ENCODE measurements at regions not wholly inside any gene's neighbourhood (a gene's known extent, or its start where the extent isn't known, plus 50 kb on each side); places are given as distances from the start of the nearest gene placed in this dataset.
A peak's percentile ranks its signal among the peaks of the same experiment; 100 is the strongest.

DNA sequence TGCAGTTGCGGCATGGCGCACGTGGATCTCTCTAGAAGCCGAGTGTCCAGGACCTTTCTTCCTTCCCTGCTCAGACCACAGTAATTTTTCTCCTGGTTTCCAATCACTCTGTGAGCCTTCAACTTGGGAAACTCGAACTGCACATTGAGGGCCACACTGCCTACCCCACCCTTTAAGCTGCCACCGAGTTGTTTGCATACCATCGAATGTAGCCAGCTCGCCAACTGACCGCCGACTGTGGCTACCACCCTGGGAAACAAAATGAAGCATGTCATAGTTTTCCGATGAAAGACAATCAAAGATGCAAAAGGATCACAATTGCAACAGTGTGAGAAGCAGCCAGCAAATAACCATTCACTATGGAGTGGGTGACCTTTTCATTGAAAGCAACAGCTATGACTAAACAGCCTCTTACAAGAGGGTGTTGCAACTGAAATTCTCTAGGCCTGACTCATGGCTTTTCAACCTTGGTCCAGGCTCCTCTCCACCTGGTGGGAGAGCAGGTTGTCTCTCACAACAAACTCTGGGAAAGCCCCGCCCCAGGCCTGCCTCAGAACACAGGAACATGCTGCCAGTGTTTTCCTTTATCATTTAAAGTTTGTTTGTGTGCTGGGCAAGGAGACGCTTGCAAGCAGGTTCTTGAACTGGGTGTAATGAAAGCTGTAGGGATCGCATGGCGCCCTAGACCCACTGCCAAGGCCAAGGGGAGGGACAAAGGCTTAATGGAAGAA lies 141.7 kb upstream of the SERP2 start:
- peak overlapping the region in 1 of 2 donors; percentile 5 for H3K9ac ChIP-seq (ENCODE audit: low read depth in 1 of 2, low read length in 2 of 2)
- no peaks in the 10 kb centered on the region for H3K36me3 ChIP-seq (ENCODE audit: control insufficient read depth in 2 of 2, insufficient read depth in 2 of 2, low read length in 2 of 2)
- H3K27me3 ChIP-seq (ENCODE audit: control insufficient read depth in 2 of 2, insufficient read depth in 2 of 2, low read length in 2 of 2), result no peaks in the 10 kb centered on the region
- no peaks in the 10 kb centered on the region for H3K9me3 ChIP-seq (ENCODE audit: control insufficient read depth in 2 of 2, low read length in 2 of 2)
- peaks cover 7 to 11% of the 10 kb centered on the region in 2 donors for H3K4me1 ChIP-seq (ENCODE audit: control insufficient read depth in 2 of 2, insufficient read depth in 2 of 2, low read length in 2 of 2)
- peak overlapping the region; percentile 46 to 58 for H3K27ac ChIP-seq (ENCODE audit: low read depth in 2 of 2, low read length in 2 of 2)
- H3K4me3 ChIP-seq (ENCODE audit: low read length in 2 of 2), result no peak overlapping the region

- Histone ChIP-seq H3K9me3 (ENCODE audit: control insufficient read depth in 2 of 2, low read length in 2 of 2) (no peaks in the 10 kb centered on the region), H3K4me3 (ENCODE audit: low read length in 2 of 2) (no peak overlapping the region), H3K27me3 (ENCODE audit: control insufficient read depth in 2 of 2, insufficient read depth in 2 of 2, low read length in 2 of 2) (no peaks in the 10 kb centered on the region), H3K4me1 (ENCODE audit: control insufficient read depth in 2 of 2, insufficient read depth in 2 of 2, low read length in 2 of 2) (peaks cover 7 to 11% of the 10 kb centered on the region in 2 donors), H3K9ac (ENCODE audit: low read depth in 1 of 2, low read length in 2 of 2) (peak overlapping the region in 1 of 2 donors; percentile 5), H3K27ac (ENCODE audit: low read depth in 2 of 2, low read length in 2 of 2) (peak overlapping the region; percentile 46 to 58), H3K36me3 (ENCODE audit: control insufficient read depth in 2 of 2, insufficient read depth in 2 of 2, low read length in 2 of 2) (no peaks in the 10 kb centered on the region)
Measured at GRCh38 chr13:44232774-44233173, 140.8 kb upstream of the SERP2 start.

DNA sequence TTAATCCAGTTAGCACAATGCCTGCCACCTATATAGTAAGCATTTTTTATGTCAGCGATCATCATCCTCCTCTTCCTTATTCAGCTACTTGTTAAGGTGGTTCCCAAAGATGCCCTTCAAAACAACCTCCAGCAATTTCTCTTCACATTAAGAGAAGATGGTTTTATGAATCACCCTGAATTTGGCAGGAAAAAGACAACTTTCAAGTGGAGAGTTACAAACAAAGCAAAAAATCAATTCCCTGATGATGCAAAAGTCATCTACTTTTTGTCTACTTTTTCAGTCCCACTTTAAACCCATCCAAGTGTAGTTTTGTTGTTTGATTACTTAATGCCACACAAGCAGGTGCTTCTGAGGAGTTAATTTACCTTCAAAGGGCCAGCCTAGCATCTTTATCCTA lies 139.1 kb upstream of the SERP2 start:
- Histone ChIP-seq H3K27me3 (ENCODE audit: control insufficient read depth in 2 of 2, insufficient read depth in 2 of 2, low read length in 2 of 2) (no peaks in the 10 kb centered on the region), H3K36me3 (ENCODE audit: control insufficient read depth in 2 of 2, insufficient read depth in 2 of 2, low read length in 2 of 2) (no peaks in the 10 kb centered on the region), H3K4me1 (ENCODE audit: control insufficient read depth in 2 of 2, insufficient read depth in 2 of 2, low read length in 2 of 2) (peaks cover 7 to 15% of the 10 kb centered on the region in 2 donors), H3K9me3 (ENCODE audit: control insufficient read depth in 2 of 2, low read length in 2 of 2) (no peaks in the 10 kb centered on the region), H3K4me3 (ENCODE audit: low read length in 2 of 2) (no peak overlapping the region), H3K27ac (ENCODE audit: low read depth in 2 of 2, low read length in 2 of 2) (peak overlapping the region in 1 of 2 donors; percentile 4), H3K9ac (ENCODE audit: low read depth in 1 of 2, low read length in 2 of 2) (no peak overlapping the region)

DNA sequence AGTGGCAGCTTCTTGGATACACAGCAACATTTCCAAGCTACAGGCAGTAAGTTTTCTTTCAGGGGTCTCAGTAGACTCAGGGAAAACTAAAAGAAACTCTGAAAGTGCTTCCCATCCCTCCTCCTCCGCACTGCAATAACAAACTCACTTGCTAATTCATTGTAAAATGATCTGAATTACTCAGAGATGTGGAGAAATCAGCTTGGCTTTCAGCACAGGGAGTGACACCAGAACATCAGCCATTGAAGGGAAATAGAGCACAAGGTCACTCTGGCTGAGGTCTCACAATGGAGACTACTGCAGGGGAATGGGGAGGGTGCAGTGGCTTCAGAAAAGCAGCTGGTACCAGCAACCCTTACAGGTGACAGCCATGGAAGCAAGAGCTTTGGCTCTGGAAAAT lies 137.3 kb upstream of the SERP2 start:
- H3K27me3 ChIP-seq (ENCODE audit: control insufficient read depth in 2 of 2, insufficient read depth in 2 of 2, low read length in 2 of 2), result no peaks in the 10 kb centered on the region
- H3K4me1 ChIP-seq (ENCODE audit: control insufficient read depth in 2 of 2, insufficient read depth in 2 of 2, low read length in 2 of 2), result peaks cover 7 to 15% of the 10 kb centered on the region in 2 donors
- H3K9ac ChIP-seq (ENCODE audit: low read depth in 1 of 2, low read length in 2 of 2), result no peak overlapping the region
- H3K36me3 ChIP-seq (ENCODE audit: control insufficient read depth in 2 of 2, insufficient read depth in 2 of 2, low read length in 2 of 2), result no peaks in the 10 kb centered on the region
- no peaks in the 10 kb centered on the region for H3K9me3 ChIP-seq (ENCODE audit: control insufficient read depth in 2 of 2, low read length in 2 of 2)
- no peak overlapping the region for H3K4me3 ChIP-seq (ENCODE audit: low read length in 2 of 2)
- H3K27ac ChIP-seq (ENCODE audit: low read depth in 2 of 2, low read length in 2 of 2), result peak overlapping the region; percentile 61 to 73

- no peaks in the 10 kb centered on the region for H3K27me3 ChIP-seq (ENCODE audit: control insufficient read depth in 2 of 2, insufficient read depth in 2 of 2, low read length in 2 of 2)
- no peaks in the 10 kb centered on the region for H3K36me3 ChIP-seq (ENCODE audit: control insufficient read depth in 2 of 2, insufficient read depth in 2 of 2, low read length in 2 of 2)
- H3K4me1 ChIP-seq (ENCODE audit: control insufficient read depth in 2 of 2, insufficient read depth in 2 of 2, low read length in 2 of 2), result peaks cover 7 to 13% of the 10 kb centered on the region in 2 donors
- no peak overlapping the region for H3K4me3 ChIP-seq (ENCODE audit: low read length in 2 of 2)
- H3K9me3 ChIP-seq (ENCODE audit: control insufficient read depth in 2 of 2, low read length in 2 of 2), result no peaks in the 10 kb centered on the region
- H3K27ac ChIP-seq (ENCODE audit: low read depth in 2 of 2, low read length in 2 of 2), result peak overlapping the region; percentile 61 to 73
- H3K9ac ChIP-seq (ENCODE audit: low read depth in 1 of 2, low read length in 2 of 2), result no peak overlapping the region
Measured at GRCh38 chr13:44236801-44237207, 136.8 kb upstream of the SERP2 start.

GRCh38 chr13:44237276-44237767 lies 136.3 kb upstream of the SERP2 start:
- peaks cover 2 to 8% of the 10 kb centered on the region in 2 donors for H3K4me1 ChIP-seq (ENCODE audit: control insufficient read depth in 2 of 2, insufficient read depth in 2 of 2, low read length in 2 of 2)
- H3K9ac ChIP-seq (ENCODE audit: low read depth in 1 of 2, low read length in 2 of 2), result no peak overlapping the region

GRCh38 chr13:44237881-44238421 lies 135.7 kb upstream of the SERP2 start:
- H3K36me3 ChIP-seq (ENCODE audit: control insufficient read depth in 2 of 2, insufficient read depth in 2 of 2, low read length in 2 of 2), result no peaks in the 10 kb centered on the region
- H3K4me1 ChIP-seq (ENCODE audit: control insufficient read depth in 2 of 2, insufficient read depth in 2 of 2, low read length in 2 of 2), result peaks cover 0 to 5% of the 10 kb centered on the region in 2 donors
- H3K27ac ChIP-seq (ENCODE audit: low read depth in 2 of 2, low read length in 2 of 2), result peak overlapping the region; percentile 61 to 67
- H3K27me3 ChIP-seq (ENCODE audit: control insufficient read depth in 2 of 2, insufficient read depth in 2 of 2, low read length in 2 of 2), result no peaks in the 10 kb centered on the region
- peak overlapping the region in 1 of 2 donors; percentile 26 for H3K9ac ChIP-seq (ENCODE audit: low read depth in 1 of 2, low read length in 2 of 2)
- H3K9me3 ChIP-seq (ENCODE audit: control insufficient read depth in 2 of 2, low read length in 2 of 2), result no peaks in the 10 kb centered on the region
- no peak overlapping the region for H3K4me3 ChIP-seq (ENCODE audit: low read length in 2 of 2)

More at GRCh38 chr13:44237276-44237767, 136.3 kb upstream of the SERP2 start:
- Histone ChIP-seq H3K36me3 (ENCODE audit: control insufficient read depth in 2 of 2, insufficient read depth in 2 of 2, low read length in 2 of 2) (no peaks in the 10 kb centered on the region), H3K9me3 (ENCODE audit: control insufficient read depth in 2 of 2, low read length in 2 of 2) (no peaks in the 10 kb centered on the region), H3K4me3 (ENCODE audit: low read length in 2 of 2) (no peak overlapping the region), H3K27me3 (ENCODE audit: control insufficient read depth in 2 of 2, insufficient read depth in 2 of 2, low read length in 2 of 2) (no peaks in the 10 kb centered on the region), H3K27ac (ENCODE audit: low read depth in 2 of 2, low read length in 2 of 2) (peak overlapping the region; percentile 67 to 73)

DNA sequence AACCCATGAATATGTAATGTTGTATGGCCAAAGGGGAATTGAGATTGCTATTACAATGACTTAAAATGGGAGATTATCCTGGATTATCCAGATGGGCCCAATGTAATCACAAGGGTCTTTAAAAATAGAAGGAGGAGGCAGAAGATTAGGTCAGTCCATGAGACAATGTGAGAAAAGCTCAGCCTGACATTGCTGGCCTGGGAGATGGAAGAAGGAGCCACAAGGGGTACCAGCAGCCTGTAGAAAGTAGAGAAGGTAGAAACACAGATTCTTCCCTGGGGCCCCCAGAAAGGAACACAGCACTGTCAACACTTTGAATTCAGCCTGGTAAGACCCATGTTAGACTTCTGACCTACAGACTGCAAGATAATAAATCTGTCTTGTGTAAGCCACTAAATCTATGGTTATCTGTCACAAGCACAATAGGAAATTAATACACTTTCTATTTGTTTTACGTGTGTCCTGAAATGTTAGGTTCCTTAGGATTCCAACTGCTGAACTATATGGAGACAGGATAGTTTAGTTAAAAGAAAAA lies 132.9 kb upstream of the SERP2 start:
- Histone ChIP-seq H3K36me3 (ENCODE audit: control insufficient read depth in 2 of 2, insufficient read depth in 2 of 2, low read length in 2 of 2) (no peaks in the 10 kb centered on the region), H3K4me1 (ENCODE audit: control insufficient read depth in 2 of 2, insufficient read depth in 2 of 2, low read length in 2 of 2) (peaks cover 0 to 4% of the 10 kb centered on the region in 2 donors), H3K27ac (ENCODE audit: low read depth in 2 of 2, low read length in 2 of 2) (no peak overlapping the region)

DNA sequence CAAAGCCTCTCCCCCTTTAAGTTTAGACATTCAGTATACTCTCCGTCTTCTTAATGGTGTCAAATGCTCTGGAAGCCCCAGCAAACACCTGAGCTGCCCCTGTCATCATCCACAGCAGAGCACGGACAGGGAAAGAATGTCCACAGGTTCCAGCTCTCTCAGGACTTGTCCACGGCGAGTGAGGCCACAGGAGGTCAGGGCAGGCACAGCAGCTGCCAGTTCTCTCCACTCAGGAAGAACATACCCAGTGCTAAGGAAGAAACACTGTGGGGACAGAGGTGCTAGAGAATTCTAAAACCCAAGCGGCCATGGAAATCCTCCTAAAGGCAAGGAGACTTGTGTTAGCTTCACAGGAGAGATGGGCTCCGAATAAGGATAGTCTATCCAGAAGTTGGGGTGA lies 132.0 kb upstream of the SERP2 start:
- Histone ChIP-seq H3K27ac (ENCODE audit: low read depth in 2 of 2, low read length in 2 of 2) (no peak overlapping the region), H3K4me3 (ENCODE audit: low read length in 2 of 2) (no peak overlapping the region), H3K27me3 (ENCODE audit: control insufficient read depth in 2 of 2, insufficient read depth in 2 of 2, low read length in 2 of 2) (no peaks in the 10 kb centered on the region), H3K9ac (ENCODE audit: low read depth in 1 of 2, low read length in 2 of 2) (no peak overlapping the region), H3K4me1 (ENCODE audit: control insufficient read depth in 2 of 2, insufficient read depth in 2 of 2, low read length in 2 of 2) (peaks cover 0 to 4% of the 10 kb centered on the region in 2 donors), H3K36me3 (ENCODE audit: control insufficient read depth in 2 of 2, insufficient read depth in 2 of 2, low read length in 2 of 2) (no peaks in the 10 kb centered on the region), H3K9me3 (ENCODE audit: control insufficient read depth in 2 of 2, low read length in 2 of 2) (no peaks in the 10 kb centered on the region)

More for the DNA sequence above, 132.9 kb upstream of the SERP2 start:
- Histone ChIP-seq H3K27me3 (ENCODE audit: control insufficient read depth in 2 of 2, insufficient read depth in 2 of 2, low read length in 2 of 2) (no peaks in the 10 kb centered on the region), H3K9me3 (ENCODE audit: control insufficient read depth in 2 of 2, low read length in 2 of 2) (no peaks in the 10 kb centered on the region), H3K9ac (ENCODE audit: low read depth in 1 of 2, low read length in 2 of 2) (no peak overlapping the region), H3K4me3 (ENCODE audit: low read length in 2 of 2) (no peak overlapping the region)

GRCh38 chr13:44242766-44243165 lies 130.9 kb upstream of the SERP2 start:
- no peak overlapping the region for H3K27ac ChIP-seq (ENCODE audit: low read depth in 2 of 2, low read length in 2 of 2)
- peaks cover 0 to 4% of the 10 kb centered on the region in 2 donors for H3K4me1 ChIP-seq (ENCODE audit: control insufficient read depth in 2 of 2, insufficient read depth in 2 of 2, low read length in 2 of 2)
- no peaks in the 10 kb centered on the region for H3K9me3 ChIP-seq (ENCODE audit: control insufficient read depth in 2 of 2, low read length in 2 of 2)
- H3K4me3 ChIP-seq (ENCODE audit: low read length in 2 of 2), result no peak overlapping the region
- no peak overlapping the region for H3K9ac ChIP-seq (ENCODE audit: low read depth in 1 of 2, low read length in 2 of 2)
- H3K36me3 ChIP-seq (ENCODE audit: control insufficient read depth in 2 of 2, insufficient read depth in 2 of 2, low read length in 2 of 2), result no peaks in the 10 kb centered on the region
- no peaks in the 10 kb centered on the region for H3K27me3 ChIP-seq (ENCODE audit: control insufficient read depth in 2 of 2, insufficient read depth in 2 of 2, low read length in 2 of 2)
